BE2C (cell line): ENCODE measurements at regions not wholly inside any gene's neighbourhood (a gene's known extent, or its start where the extent isn't known, plus 50 kb on each side); places are given as distances from the start of the nearest gene placed in this dataset.

Experiments used
- DNase-seq: peaks from one replicate; pipeline ENCODE4 v3.0.0-alpha.2; 2020
- H3K27me3 ChIP-seq: fragments of 250-450 bp; sonication (Bioruptor Pico); 2 replicates; pipeline ENCODE4 v1.5.1; 2020; ENCODE audit warnings: mild to moderate bottlenecking
- H3K36me3 ChIP-seq: fragments of 250-450 bp; sonication (Bioruptor Pico); 2 replicates; pipeline ENCODE4 v1.5.1; 2020; ENCODE audit warnings: mild to moderate bottlenecking
- H3K4me1 ChIP-seq: fragments of 250-450 bp; sonication (Bioruptor Pico); 2 replicates; pipeline ENCODE4 v1.5.1; 2020
- H3K4me3 ChIP-seq: 2 replicates; pipeline ENCODE4 v1.5.1; 2011; ENCODE audit warnings: low read depth, low read length
- H3K9me3 ChIP-seq: fragments of 250-450 bp; sonication (Bioruptor Pico); 2 replicates; pipeline ENCODE4 v1.5.1; 2020
- CTCF ChIP-seq: IDR thresholded peaks from 2 replicates; pipeline ENCODE4 v1.5.1; 2012; ENCODE audit warnings: mild to moderate bottlenecking, low read depth, low read length

- H3K36me3 ChIP-seq: no peaks in the 10 kb centered on the region
- no peak for DNase-seq
These were observed 68.9 kb upstream of the TLE1 start for GRCh38 chr9:81758123-81758797.

GRCh38 chr9:81759680-81760215 is 70.4 kb upstream of the TLE1 start:
- H3K27me3 ChIP-seq: no peaks in the 10 kb centered on the region
- H3K4me1 ChIP-seq: no peaks in the 10 kb centered on the region
- H3K36me3 ChIP-seq: no peaks in the 10 kb centered on the region
- DNase-seq: no peak
- no peak overlapping the region for H3K4me3 ChIP-seq
- TF ChIP-seq CTCF: no peak
- no peaks in the 10 kb centered on the region for H3K9me3 ChIP-seq

More at GRCh38 chr9:81758123-81758797, 68.9 kb upstream of the TLE1 start:
- Histone ChIP-seq H3K4me1 (no peaks in the 10 kb centered on the region), H3K9me3 (no peaks in the 10 kb centered on the region), H3K27me3 (no peaks in the 10 kb centered on the region), H3K4me3 (no peak overlapping the region)
- TF ChIP-seq CTCF: no peak

GRCh38 chr9:81767921-81768320 is 78.6 kb upstream of the TLE1 start:
- no peak overlapping the region for H3K4me3 ChIP-seq
- no peak for DNase-seq
- H3K4me1 ChIP-seq: peaks cover 3% of the 10 kb centered on the region; the same call in 1 of the 2 replicates
- TF ChIP-seq CTCF: no peak
- 0 out of 2 replicates have a peak, but pooled peaks cover 4% of the 10 kb centered on the region for H3K9me3 ChIP-seq
- no peaks in the 10 kb centered on the region for H3K36me3 ChIP-seq
- H3K27me3 ChIP-seq: no peaks in the 10 kb centered on the region

- Histone ChIP-seq H3K4me3 (no peak overlapping the region), H3K36me3 (no peaks in the 10 kb centered on the region), H3K4me1 (peaks cover 3% of the 10 kb centered on the region; the same call in 1 of the 2 replicates), H3K9me3 (0 out of 2 replicates have a peak, but pooled peaks cover 4% of the 10 kb centered on the region), H3K27me3 (no peaks in the 10 kb centered on the region)
- no peak for TF ChIP-seq CTCF
- peak; percentile 41 for DNase-seq
These were observed 82.2 kb upstream of the TLE1 start for GRCh38 chr9:81771571-81771970.

- Histone ChIP-seq H3K4me1 (peaks cover 3% of the 10 kb centered on the region; the same call in 1 of the 2 replicates), H3K9me3 (0 out of 2 replicates have a peak, but pooled peaks cover 4% of the 10 kb centered on the region), H3K27me3 (no peaks in the 10 kb centered on the region), H3K36me3 (no peaks in the 10 kb centered on the region), H3K4me3 (no peak overlapping the region)
- no peak for TF ChIP-seq CTCF
- no peak for DNase-seq
These were observed 82.8 kb upstream of the TLE1 start for GRCh38 chr9:81772144-81772543.

GRCh38 chr9:81776390-81776789 is 87.0 kb upstream of the TLE1 start:
- no peaks in the 10 kb centered on the region for H3K9me3 ChIP-seq
- TF ChIP-seq CTCF: no peak
- H3K27me3 ChIP-seq: no peaks in the 10 kb centered on the region
- DNase-seq: no peak
- H3K4me1 ChIP-seq: peaks cover 3% of the 10 kb centered on the region; the same call in 1 of the 2 replicates
- H3K36me3 ChIP-seq: no peaks in the 10 kb centered on the region
- H3K4me3 ChIP-seq: no peak overlapping the region
